HCT116 (cell line): ENCODE measurements at regions not wholly inside any gene's neighbourhood (a gene's known extent, or its start where the extent isn't known, plus 50 kb on each side); places are given as distances from the start of the nearest gene placed in this dataset.

Experiments used
- ATAC-seq: fragments of 200-7000 bp; cut with Tn5 transposase; 2 replicates; pipeline ENCODE4 v1.9.1; 2020; ENCODE audit warnings: mild to moderate bottlenecking, moderate library complexity
- BruUV-seq: library from RNA; stranded (reverse); fragments of 400-500 nt; replicated peaks from 2 replicates; lab custom pipeline; 2021; lab: Mats Ljungman, UMichigan
- CTCF ChIA-PET: fragments of 300-600 bp; sonication (Branson Sonifier 250); formaldehyde crosslinking; loops from one replicate; lab custom pipeline; 2021; ENCODE audit warnings: antibody characterized with exemption; lab: Charles Lee
- POLR2A ChIA-PET: fragments of 300-600, 350-600 bp; sonication (Branson Sonifier 250); formaldehyde crosslinking; loops from one replicate; lab custom pipeline; 2021; ENCODE audit warnings: antibody characterized with exemption; lab: Charles Lee
- RAD21 ChIA-PET, 2 experiments: fragments of 300-600 bp; sonication (Branson Sonifier 250); formaldehyde crosslinking; loops; one replicate each; lab custom pipeline; 2023; ENCODE audit warnings: low total read pairs in 2 of 2; ENCODE audit not compliant: uncharacterized antibody in 2 of 2, unreplicated experiment in 2 of 2, low non-redundant PET in 1 of 2; lab: Charles Lee
- DNase-seq: peaks from one replicate; pipeline ENCODE4 v3.0.0-alpha.2; 2010; ENCODE audit warnings: low read depth, low spot score
- H2AFZ ChIP-seq: fragments of 200-600 bp; shearing (Covaris generic), sonication (generic); 2 replicates; pipeline ENCODE4 v1.6.1; 2017; ENCODE audit warnings: low read depth, mixed run types, mixed read lengths, antibody characterized with exemption, low read length; ENCODE audit not compliant: poor library complexity, severe bottlenecking
- H3K27ac ChIP-seq: 2 replicates; pipeline ENCODE4 v1.5.1; 2012; ENCODE audit warnings: low read depth, low read length
- H3K27me3 ChIP-seq: fragments of 200-600 bp; sonication (generic); 2 replicates; pipeline ENCODE4 v1.6.1; 2016; ENCODE audit warnings: mixed run types, low read length, mixed read lengths; ENCODE audit not compliant: insufficient read depth
- H3K36me3 ChIP-seq, 2 experiments: fragments of 200-500 bp in 1 of 2; fragments of 200-600 bp in 1 of 2; sonication (Bioruptor generic) in 1 of 2; sonication (generic) in 1 of 2; 2 replicates each; pipeline versions ENCODE4 v1.5.1 to v1.6.1; 2014 to 2016; ENCODE audit warnings: low read length in 2 of 2, inconsistent platforms in 1 of 2, mixed read lengths in 1 of 2, mixed run types in 1 of 2; ENCODE audit not compliant: insufficient read depth in 2 of 2, control insufficient read depth in 1 of 2
- H3K4me1 ChIP-seq, 2 experiments: fragments of 200-600 bp in 1 of 2; sonication (generic) in 1 of 2; 2 replicates each; pipeline versions ENCODE4 v1.5.1 to v1.6.1; 2012 to 2017; ENCODE audit warnings: low read length in 2 of 2, inconsistent platforms in 1 of 2, mild to moderate bottlenecking in 1 of 2, mixed read lengths in 1 of 2, mixed run types in 1 of 2, moderate library complexity in 1 of 2; ENCODE audit not compliant: insufficient read depth in 2 of 2, control insufficient read depth in 1 of 2
- H3K4me2 ChIP-seq: fragments of 200-600 bp; sonication (generic); 2 replicates; pipeline ENCODE4 v1.6.1; 2017; ENCODE audit warnings: mixed run types, low read length, mixed read lengths
- H3K4me3 ChIP-seq, 2 experiments: fragments of 200-600 bp in 1 of 2; sonication (generic) in 1 of 2; replicated peaks in 1 of 2; 2 replicates each; pipeline ENCODE4 v1.5.1; 2011 to 2016; ENCODE audit warnings: low read length in 2 of 2, control low read depth in 1 of 2, low read depth in 1 of 2, mild to moderate bottlenecking in 1 of 2, mixed read lengths in 1 of 2, mixed run types in 1 of 2
- H3K79me2 ChIP-seq: fragments of 200-600 bp; sonication (generic); 2 replicates; pipeline ENCODE4 v1.6.1; 2017; ENCODE audit warnings: mild to moderate bottlenecking, mixed run types, low read length, moderate library complexity, mixed read lengths; ENCODE audit not compliant: insufficient read depth
- H3K9ac ChIP-seq: fragments of 200-600 bp; sonication (generic); 2 replicates; pipeline ENCODE4 v1.6.1; 2016; ENCODE audit warnings: low read length, mixed read lengths
- H3K9me2 ChIP-seq: fragments of 200-600 bp; sonication (generic), shearing (Covaris generic); 2 replicates; pipeline ENCODE4 v1.6.1; 2017; ENCODE audit warnings: mixed run types, mild to moderate bottlenecking, moderate library complexity; ENCODE audit not compliant: insufficient read depth
- H3K9me3 ChIP-seq, 2 experiments: fragments of 200-500 bp in 1 of 2; fragments of 200-600 bp in 1 of 2; sonication (Bioruptor generic) in 1 of 2; sonication (generic) in 1 of 2; 2 replicates each; pipeline ENCODE4 v1.6.1; 2014 to 2017; ENCODE audit warnings: low read length in 2 of 2, mixed read lengths in 2 of 2, inconsistent platforms in 1 of 2, low read depth in 1 of 2, mild to moderate bottlenecking in 1 of 2, mixed run types in 1 of 2, moderate library complexity in 1 of 2; ENCODE audit not compliant: control insufficient read depth in 1 of 2, insufficient read depth in 1 of 2
- H4K20me1 ChIP-seq: fragments of 200-600 bp; sonication (generic), shearing (Covaris generic); 2 replicates; pipeline ENCODE4 v1.6.1; 2017; ENCODE audit warnings: mixed run types, mild to moderate bottlenecking, moderate library complexity; ENCODE audit not compliant: insufficient read depth
- CBX3 ChIP-seq: IDR thresholded peaks from 2 replicates; pipeline ENCODE4 v1.6.1; 2012; ENCODE audit warnings: low read depth
- CEBPB ChIP-seq: IDR thresholded peaks from 2 replicates; pipeline ENCODE4 v1.6.1; 2012; ENCODE audit warnings: low read depth
- CTCF ChIP-seq, 3 experiments: fragments of 200-600 bp in 1 of 3; sonication (generic) in 1 of 3; IDR thresholded peaks in 2 of 3; conservative IDR thresholded peaks in 1 of 3; 2 replicates each; pipeline ENCODE4 v1.5.1; 2012 to 2017; ENCODE audit warnings: low read depth in 2 of 3, low read length in 2 of 3, antibody characterized with exemption in 1 of 3, borderline replicate concordance in 1 of 3, control low read depth in 1 of 3, mild to moderate bottlenecking in 1 of 3, mixed read lengths in 1 of 3, mixed run types in 1 of 3, moderate library complexity in 1 of 3; ENCODE audit not compliant: insufficient read depth in 1 of 3
- ELF1 ChIP-seq: IDR thresholded peaks from 2 replicates; pipeline ENCODE4 v1.6.1; 2012; ENCODE audit warnings: low read depth, borderline replicate concordance
- EZH2 ChIP-seq: fragments of 200-600 bp; sonication (generic); IDR thresholded peaks from 2 replicates; pipeline ENCODE4 v1.6.1; 2017; ENCODE audit warnings: antibody characterized with exemption, mixed run types
- EZH2phosphoT487 ChIP-seq: fragments of 200-600 bp; IDR thresholded peaks from 2 replicates; pipeline ENCODE4 v1.6.1; 2018; ENCODE audit warnings: antibody characterized with exemption, borderline replicate concordance
- FOSL1 ChIP-seq: IDR thresholded peaks from 2 replicates; pipeline ENCODE4 v1.6.1; 2012; ENCODE audit warnings: low read depth
- MAX ChIP-seq: IDR thresholded peaks from 2 replicates; pipeline ENCODE4 v1.6.1; 2012
- POLR2A ChIP-seq: IDR thresholded peaks from 2 replicates; pipeline ENCODE4 v1.7.0; 2011; ENCODE audit warnings: borderline replicate concordance; ENCODE audit not compliant: insufficient read depth, insufficient read length; ENCODE audit errors: extremely low read depth
- RAD21 ChIP-seq: IDR thresholded peaks from 2 replicates; pipeline ENCODE4 v1.6.1; 2012; ENCODE audit warnings: low read depth, mild to moderate bottlenecking
- SIN3A ChIP-seq: IDR thresholded peaks from 2 replicates; pipeline ENCODE4 v1.6.1; 2012; ENCODE audit warnings: low read depth
- SP1 ChIP-seq: IDR thresholded peaks from 2 replicates; pipeline ENCODE4 v1.6.1; 2012; ENCODE audit warnings: low read depth
- SRF ChIP-seq: IDR thresholded peaks from 2 replicates; pipeline ENCODE4 v1.6.1; 2012; ENCODE audit warnings: low read depth
- TCF7L2 ChIP-seq: IDR thresholded peaks from 2 replicates; pipeline ENCODE4 v1.7.0; 2011; ENCODE audit warnings: borderline replicate concordance, inconsistent platforms; ENCODE audit not compliant: insufficient read depth, insufficient read length; ENCODE audit errors: extremely low read depth
- YY1 ChIP-seq: IDR thresholded peaks from 2 replicates; pipeline ENCODE4 v1.6.1; 2011; ENCODE audit warnings: low read length, low read depth, moderate library complexity, mild to moderate bottlenecking; ENCODE audit not compliant: insufficient replicate concordance; ENCODE audit errors: extremely low read depth
- ZFX ChIP-seq: fragments of 450-650 bp; IDR thresholded peaks from 2 replicates; pipeline ENCODE4 v1.6.1; 2017
- ZNF274 ChIP-seq: fragments of 200-500 bp; sonication (Bioruptor generic); IDR thresholded peaks from 2 replicates; pipeline ENCODE4 v1.6.1; 2014; ENCODE audit warnings: mild to moderate bottlenecking, low read depth, low read length, inconsistent platforms
- intact Hi-C: fragments of 100-400 bp; cut with micrococcal nuclease; formaldehyde crosslinking; loops from 2 replicates; pipeline ENCODE4 v1.10.0; 2022
- TF ChIP-seq, protein P1 (sequence below): IDR thresholded peaks from 2 replicates; pipeline ENCODE4 v1.6.1; 2012

GRCh38 chr5:27414099-27414498 lies 375.7 kb upstream of the CDH9 start:
- H3K9me2 ChIP-seq = no peaks in the 10 kb centered on the region
- H3K4me2 ChIP-seq = no peak overlapping the region
- CTCF ChIA-PET = no interaction called here
- no peaks in the 10 kb centered on the region for H3K79me2 ChIP-seq
- no peaks in the 10 kb centered on the region for H3K4me1 ChIP-seq
- H3K9ac ChIP-seq = no peak overlapping the region
- RAD21 ChIA-PET = no interaction called here
- H3K4me3 ChIP-seq = no peak overlapping the region
- BruUV-seq = no TSS peak
- ATAC-seq (no peak), DNase-seq (no peak)
- intact Hi-C loops = no loop called here
- no peaks in the 10 kb centered on the region for H3K36me3 ChIP-seq
- no peak for TF ChIP-seq RAD21
- no peak for TF ChIP-seq TCF7L2
- TF ChIP-seq CBX3 = no peak
- no peak for TF ChIP-seq SIN3A
- TF ChIP-seq ELF1 = no peak
- TF ChIP-seq, protein P1, sequence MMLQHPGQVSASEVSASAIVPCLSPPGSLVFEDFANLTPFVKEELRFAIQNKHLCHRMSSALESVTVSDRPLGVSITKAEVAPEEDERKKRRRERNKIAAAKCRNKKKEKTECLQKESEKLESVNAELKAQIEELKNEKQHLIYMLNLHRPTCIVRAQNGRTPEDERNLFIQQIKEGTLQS = no peak
- TF ChIP-seq SRF = no peak
- TF ChIP-seq YY1 = no peak
- TF ChIP-seq ZFX = no peak
- no peak for TF ChIP-seq ZNF274
- H4K20me1 ChIP-seq = no peaks in the 10 kb centered on the region
- H3K9me3 ChIP-seq = peaks cover 14 to 17% of the 10 kb centered on the region in 2 experiments; a peak in 2 of 4 replicates
- POLR2A ChIA-PET = no interaction called here
- H3K27ac ChIP-seq = no peak overlapping the region
- no peak overlapping the region for H2AFZ ChIP-seq
- H3K27me3 ChIP-seq = no peaks in the 10 kb centered on the region

GRCh38 chr5:27412384-27412783 lies 374.0 kb upstream of the CDH9 start:
- ChIA-PET RAD21 (no interaction called here), POLR2A (no interaction called here), CTCF (no interaction called here)
- no peaks in the 10 kb centered on the region for H3K4me1 ChIP-seq
- no peak for DNase-seq
- BruUV-seq = no TSS peak
- no peak for ATAC-seq
- H3K9me2 ChIP-seq = no peaks in the 10 kb centered on the region
- no peaks in the 10 kb centered on the region for H4K20me1 ChIP-seq
- no peak overlapping the region for H3K4me2 ChIP-seq
- H3K4me3 ChIP-seq = no peak overlapping the region
- no peak overlapping the region for H2AFZ ChIP-seq
- H3K9me3 ChIP-seq = peaks cover 12 to 17% of the 10 kb centered on the region in 2 experiments; a peak in 2 of 4 replicates
- H3K27me3 ChIP-seq = no peaks in the 10 kb centered on the region
- no peak overlapping the region for H3K27ac ChIP-seq
- intact Hi-C loops = no loop called here
- no peaks in the 10 kb centered on the region for H3K79me2 ChIP-seq
- H3K9ac ChIP-seq = no peak overlapping the region
- H3K36me3 ChIP-seq = no peaks in the 10 kb centered on the region
- TF ChIP-seq EZH2 (no peak), SP1 (no peak), TCF7L2 (no peak), CTCF (IDR thresholded peaks at IDR 0.05 in 2 of 3, conservative IDR thresholded peaks at IDR 0.05 in 1 of 3; ENCODE audit: borderline replicate concordance in 1 of 3, insufficient read depth in 1 of 3, low read depth in 2 of 3, low read length in 2 of 3) (no peak), CEBPB (no peak), FOSL1 (no peak), SIN3A (no peak), ELF1 (no peak), EZH2phosphoT487 (no peak), POLR2A (no peak), YY1 (no peak), MAX (no peak)
- TF ChIP-seq, protein P1 = no peak
